GM18909 (cell line): ENCODE measurements at regions not wholly inside any gene's neighbourhood (a gene's known extent, or its start where the extent isn't known, plus 50 kb on each side); places are given as distances from the start of the nearest gene placed in this dataset.
"Not testable (repeated sequence)": the region's sequence is repeated elsewhere in the genome, so short reads cannot be mapped to it uniquely, and the experiment has no call there.

Experiments used
- ATAC-seq: cut with Tn5 transposase; IDR thresholded peaks from one replicate; pipeline ENCODE4 v1.9.1; 2021; ENCODE audit warnings: mild to moderate bottlenecking; ENCODE audit not compliant: unreplicated experiment, poor library complexity

DNA sequence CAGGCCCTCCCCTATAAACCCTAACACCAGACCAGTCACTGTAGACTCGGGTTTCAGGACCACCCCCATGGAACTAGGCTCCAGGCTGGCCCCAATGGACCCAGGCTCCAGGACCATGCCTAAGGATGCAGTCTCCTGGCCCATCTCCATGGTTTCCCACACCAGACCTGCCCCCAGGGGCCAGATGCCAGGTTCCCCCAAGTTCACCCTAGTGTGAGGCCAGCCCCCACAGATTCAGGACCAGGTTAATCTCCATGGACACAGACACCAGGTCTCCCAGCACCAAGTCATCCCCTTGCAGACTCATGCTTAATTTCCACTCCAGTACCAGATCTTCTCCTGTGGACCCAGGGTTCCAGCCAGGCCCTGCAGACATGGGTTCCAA is 103.8 kb upstream of the LANCL2 start:
- ATAC-seq = no peak

DNA sequence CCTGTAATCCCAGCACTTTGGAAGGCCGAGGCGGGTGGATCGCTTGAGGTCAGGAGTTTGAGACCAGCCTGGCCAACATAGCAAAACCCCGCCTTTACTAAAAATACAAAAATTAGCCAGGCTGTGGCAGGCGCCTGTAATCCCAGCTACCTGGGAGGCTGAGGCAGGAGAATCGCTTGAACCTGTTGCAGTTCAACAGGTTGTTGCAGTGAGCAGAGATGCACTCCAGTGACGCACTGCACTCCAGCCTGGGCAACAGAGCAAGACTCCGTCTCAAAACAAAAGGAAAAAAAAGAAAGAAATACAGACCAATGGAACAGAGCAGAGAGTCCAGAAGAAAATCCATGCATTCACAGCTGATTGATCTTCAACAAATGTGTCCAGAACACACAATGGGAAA is 99.8 kb upstream of the LANCL2 start:
- not testable (repeated sequence) for ATAC-seq

DNA sequence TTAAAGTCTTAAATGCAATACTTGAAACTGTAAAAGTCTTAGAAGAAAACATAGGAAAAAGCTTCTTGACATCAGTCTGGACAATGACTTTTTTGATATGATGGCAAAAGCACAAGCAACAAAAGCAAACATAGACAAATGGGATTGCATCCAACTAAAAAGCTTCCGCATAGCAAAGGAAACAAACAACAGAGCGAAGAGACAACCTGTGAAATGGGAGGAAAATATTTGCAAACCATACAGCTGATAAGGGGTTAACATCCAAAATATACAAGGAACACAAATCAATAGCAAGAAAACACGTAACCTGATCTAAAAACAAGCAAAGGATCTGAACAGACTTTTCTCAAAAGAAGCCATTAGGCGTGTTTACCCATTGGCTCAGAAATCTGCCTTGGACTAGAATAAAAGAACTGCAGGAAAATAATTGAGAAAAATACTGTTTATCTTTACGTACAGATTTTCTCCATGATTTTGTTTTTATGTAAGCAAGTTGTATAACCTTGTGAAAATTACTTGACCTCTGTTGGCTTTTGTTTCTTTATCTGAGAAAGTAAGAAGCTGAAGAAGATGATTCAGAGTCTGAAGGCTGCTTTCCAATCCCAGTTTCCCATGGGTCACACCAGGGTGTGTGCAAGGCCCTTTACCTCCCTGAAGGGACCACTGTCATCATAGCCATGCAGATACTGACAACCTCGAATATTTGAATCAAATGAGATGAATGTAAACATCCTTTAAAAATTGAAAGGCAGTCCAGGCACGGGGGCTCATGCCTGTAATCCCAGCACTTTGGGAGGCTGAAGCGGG is 99.1 kb upstream of the LANCL2 start:
- ATAC-seq = no peak

DNA sequence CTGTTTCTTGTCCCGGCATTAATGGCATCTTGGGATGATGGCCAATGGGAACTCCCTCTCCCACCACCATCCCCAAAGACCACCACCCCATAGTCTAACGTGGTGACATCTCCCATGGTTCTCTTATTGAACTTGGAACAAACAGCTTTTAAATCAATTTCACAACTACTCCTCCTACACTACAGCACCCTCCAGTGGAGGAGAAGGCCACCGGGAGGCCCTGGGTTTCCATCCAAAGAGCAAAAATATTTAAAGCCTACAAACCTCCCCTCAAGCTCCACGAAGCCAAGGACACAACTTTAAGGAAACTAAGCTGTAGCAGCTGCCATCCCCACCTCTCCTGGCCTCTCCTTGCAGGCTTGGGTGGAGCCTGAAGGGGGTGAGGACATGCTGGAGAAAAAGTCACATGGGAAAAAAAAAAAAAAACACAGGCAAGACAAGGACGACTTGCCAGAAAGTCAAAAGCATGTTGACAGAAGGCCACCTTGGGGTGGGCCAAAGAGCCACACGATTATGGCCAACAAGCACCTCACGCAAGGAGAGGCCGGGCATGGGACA is 94.0 kb upstream of the LANCL2 start:
- no peak for ATAC-seq

DNA sequence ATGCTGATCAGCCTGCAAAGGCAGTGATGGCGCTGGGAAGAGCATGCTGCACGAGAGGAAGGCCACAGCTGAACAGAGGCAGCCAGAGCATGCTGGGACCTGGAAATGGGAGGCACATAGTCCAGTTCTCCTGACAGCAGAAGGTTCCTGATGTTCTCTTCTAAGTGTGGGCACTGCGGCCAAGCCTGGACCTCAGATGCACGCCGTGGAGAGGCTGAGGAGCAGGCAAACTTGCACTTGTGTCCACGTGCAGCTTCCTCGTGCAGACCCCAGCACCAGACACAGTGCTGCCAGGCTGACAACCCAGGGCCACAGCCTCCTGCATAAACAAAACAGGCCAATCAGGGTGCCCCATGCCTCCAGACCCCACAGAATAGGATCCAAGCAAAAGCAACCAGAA is 93.5 kb upstream of the LANCL2 start:
- ATAC-seq = no peak

DNA sequence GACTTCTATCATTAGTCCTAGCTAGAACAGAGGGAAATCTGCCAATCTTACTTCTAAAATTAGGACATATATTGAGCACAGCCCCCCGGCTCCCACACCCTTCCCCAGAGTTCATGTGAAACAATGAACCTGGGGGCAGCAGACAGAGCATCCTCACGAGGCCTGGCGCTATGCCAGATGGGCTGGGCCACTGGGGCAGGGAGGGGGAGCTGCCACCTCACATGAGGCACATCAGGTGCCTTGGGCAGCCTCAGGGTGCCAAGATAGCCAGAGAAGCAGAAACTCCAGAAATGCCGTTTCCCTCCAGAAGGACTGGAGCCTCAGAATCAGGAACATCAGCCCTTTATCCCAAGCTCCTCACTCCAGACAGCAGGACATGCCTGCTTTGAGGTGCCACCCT is 92.8 kb upstream of the LANCL2 start:
- no peak for ATAC-seq

DNA sequence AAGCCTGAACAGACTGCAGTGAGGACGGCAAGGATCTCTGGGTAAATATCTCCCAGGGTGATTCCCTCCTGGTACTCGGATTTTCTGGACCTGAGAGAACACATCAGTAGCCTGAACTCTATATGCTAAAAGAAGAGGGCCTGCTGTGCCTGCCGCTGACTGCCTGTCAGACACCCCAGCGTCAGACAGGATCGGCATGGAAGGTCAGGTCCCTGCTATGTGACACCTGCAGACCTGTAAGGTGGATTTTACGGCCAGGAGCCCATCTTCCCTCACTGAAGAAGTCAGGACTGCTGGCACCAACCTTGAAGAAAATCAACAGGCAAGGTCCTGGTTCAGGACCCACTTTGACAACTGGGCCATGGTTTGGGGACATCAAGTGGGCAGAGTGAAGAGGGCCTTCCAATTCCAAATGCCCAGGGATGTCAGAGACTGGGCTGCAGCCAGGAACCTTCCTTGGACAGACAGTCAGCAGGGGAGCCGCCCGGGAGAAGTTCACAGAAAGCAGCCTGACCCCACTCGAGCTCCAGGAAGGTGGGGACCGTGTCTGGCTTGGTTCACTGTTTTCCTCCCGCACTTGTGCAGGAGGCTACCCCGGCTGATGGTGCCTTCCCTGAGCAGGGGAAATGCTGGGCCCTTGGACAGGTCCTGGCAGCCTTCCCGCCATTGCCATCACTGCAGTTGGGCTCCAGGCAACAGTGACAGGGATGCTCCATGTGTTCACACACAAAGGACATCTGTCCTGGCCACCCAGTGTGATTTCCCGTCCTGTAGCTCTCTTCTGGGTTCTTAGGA is 91.8 kb upstream of the LANCL2 start:
- no peak for ATAC-seq

DNA sequence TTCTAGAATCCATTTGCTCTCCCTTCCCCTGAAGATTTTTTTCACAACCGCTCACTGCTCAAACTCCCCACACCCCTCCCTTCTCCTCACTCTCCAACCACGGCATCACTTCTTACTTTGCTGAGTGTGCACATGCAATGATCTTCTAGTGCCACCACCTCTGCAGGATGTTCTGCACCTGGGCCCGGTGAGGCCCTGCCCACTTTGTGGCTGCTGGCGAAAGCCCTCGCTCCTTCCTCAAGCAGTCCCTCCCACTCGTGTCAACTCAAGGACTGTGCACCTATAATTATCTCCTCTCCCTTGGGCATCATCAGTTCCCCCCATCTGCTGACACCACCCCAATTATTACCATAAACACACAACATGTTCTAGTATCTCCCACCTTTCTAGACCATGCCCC is 91.0 kb upstream of the LANCL2 start:
- ATAC-seq = no peak

DNA sequence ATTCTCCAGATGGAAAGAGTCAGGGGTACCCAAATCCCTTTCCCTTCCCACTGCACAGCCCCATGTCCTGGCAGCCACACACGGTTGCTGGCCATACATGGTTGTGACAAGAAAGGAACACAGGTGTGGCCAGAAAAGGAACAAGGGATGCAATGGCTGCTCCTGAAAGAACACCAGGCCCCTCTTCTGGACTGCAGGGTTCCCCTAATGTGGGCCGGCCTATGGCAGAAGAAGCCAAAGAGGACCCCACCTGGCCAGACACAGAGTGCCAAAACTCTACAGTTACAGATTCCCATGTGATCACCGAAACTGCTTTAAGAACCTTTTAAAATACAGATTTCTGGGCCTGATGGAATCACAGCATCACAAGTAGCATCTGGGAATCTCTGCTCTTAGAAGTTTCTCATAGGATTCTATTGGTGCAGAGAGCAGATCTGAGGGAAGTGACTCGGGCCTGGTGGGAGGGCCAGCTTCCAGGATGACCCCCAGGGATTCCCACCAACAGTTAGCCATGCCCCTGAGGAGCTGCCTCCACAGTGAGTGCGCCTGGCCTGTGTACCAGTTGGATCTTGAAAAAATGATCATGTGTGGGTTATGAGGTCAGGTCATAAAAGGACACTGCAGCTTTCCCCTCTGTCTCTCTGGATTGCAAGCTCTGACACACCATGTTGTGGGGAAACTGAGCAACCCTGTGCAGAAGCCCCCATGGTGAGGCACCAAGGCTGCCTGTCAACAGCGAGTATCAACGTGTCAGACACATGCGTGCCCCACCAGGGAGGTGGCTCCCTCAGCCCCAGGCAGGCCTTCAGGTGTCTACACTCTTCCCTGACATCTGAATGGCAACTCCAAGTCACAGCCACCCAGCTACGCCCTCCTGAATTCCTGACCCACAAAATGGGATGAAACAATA is 89.6 kb upstream of the LANCL2 start:
- no peak for ATAC-seq

DNA sequence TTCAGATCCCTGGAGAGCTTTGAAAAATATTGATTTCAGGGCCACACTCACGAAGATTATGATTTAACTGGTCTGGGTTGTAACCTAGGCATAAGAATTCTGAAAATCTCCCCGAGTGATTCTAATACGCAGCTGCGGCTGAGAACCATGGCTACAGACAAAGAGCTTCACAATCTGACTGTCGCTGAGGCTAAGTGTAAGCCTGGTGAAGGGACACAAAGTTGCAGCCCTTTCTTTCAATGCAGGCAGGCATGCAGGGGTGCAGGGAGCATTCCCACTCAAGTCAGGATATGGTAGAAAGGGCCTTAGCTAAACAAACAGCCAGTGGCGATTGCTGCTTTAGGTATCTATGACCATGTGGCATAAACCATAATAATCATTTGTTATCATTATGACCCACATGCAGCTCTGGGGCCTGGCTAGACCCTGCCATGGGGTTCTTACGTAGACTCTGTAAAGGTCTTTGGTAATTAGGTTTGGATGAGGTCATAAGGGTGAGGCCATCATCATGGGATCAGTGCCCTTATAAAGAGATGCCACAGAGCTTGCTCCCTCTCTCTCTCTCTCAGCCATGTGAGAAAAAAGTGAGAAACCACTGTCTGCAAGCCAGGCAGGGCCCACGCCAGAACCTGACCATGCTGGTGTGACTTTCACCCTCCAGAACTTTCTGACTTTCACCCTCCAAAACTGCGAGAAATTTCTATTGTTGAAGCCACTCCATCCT is 88.4 kb upstream of the LANCL2 start:
- ATAC-seq = no peak

DNA sequence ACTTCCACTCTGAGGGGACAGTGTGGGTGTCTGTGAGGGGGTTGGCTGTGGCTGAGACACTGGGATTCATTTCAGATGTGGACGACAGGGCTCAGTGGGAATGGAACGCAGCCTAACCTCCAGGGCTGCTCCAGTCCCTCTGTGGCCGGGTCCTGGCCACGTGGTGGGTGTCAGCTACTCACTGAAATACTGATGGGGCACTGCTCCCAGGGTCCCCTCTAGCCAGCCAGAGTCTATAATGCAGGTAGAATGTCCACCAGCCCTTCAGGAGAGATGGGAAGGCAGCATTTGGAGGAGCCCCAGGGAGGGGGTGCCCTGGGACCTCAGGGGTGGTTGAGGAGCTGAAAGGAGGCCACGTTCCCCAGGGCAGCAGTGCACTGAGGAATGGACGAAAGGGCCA is 87.2 kb upstream of the LANCL2 start:
- ATAC-seq = no peak

DNA sequence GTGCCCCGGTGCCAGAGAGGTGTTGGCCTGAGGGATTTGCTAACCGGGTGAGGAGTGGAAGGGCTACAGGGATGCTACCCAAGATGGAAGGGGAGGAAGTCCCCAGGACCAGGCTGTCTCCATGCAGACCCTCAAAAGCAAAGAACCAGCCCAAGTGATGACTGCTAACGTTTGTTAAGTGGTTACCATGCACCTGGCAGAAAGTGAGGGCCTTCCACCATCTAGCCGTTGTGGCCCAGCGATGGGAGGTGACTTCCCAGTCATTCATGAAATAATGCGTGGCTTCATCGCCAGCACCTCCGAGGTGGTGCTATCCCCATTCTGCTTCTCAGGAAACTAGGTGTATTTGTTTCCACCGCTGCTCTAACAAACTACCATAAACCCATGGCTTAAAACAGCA is 86.8 kb upstream of the LANCL2 start:
- no peak for ATAC-seq

DNA sequence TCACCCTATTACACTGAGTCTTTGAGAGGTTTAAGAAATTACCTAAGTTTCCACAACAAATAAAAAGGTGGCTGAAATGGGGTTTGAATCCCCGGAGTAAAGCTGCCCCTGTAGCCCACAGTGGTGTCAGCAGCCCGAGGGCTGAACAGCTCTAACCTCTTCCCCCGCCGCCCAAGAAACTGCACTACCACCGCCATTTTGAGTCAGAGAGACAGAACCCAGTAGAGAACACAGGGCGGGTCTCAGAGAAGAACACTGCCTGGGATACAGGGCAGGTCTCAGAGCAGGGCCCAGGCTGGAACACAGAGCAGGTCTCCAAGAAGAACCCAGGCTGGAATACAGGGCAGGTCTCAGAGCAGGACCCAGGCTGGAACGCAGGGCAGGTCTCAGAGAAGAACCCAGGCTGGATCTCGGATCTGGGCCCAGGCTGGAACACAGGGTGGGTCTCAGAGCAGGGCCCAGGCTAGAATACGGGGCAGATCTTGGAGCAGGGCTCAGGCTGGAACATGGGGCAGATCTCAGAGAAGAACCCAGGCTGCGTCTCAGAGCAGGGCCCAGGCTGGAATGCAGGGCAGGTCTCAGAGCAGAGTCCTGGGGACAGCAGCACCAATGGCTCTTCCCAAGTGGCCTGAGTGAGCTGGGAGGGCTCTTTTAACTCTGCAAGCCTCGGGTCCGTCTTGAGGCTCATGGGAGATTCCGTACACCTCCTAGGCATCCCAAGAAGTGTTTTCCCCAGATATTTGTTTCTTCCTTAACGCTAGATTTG is 85.9 kb upstream of the LANCL2 start:
- ATAC-seq = no peak

DNA sequence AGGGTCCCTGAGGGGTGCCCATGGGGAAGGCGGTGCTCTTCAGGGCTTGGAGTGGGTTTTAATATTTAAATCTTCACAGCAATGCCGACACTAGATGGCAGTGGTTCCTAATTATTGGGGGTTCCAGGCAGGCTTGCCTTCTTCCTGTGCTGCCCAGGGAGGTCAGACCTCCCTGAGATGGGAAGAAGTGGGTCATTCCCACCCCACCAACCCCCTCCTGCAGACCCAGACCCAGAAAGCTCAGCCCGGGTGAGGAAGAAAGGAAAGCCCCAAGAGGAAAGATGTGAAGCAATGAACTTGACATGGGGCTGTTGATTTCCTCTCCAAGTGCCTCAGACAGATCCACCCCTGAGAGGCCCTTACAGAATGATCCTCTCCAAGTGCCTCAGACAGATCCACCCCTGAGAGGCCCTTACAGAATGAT is 85.1 kb upstream of the LANCL2 start:
- ATAC-seq = peak; percentile 91

DNA sequence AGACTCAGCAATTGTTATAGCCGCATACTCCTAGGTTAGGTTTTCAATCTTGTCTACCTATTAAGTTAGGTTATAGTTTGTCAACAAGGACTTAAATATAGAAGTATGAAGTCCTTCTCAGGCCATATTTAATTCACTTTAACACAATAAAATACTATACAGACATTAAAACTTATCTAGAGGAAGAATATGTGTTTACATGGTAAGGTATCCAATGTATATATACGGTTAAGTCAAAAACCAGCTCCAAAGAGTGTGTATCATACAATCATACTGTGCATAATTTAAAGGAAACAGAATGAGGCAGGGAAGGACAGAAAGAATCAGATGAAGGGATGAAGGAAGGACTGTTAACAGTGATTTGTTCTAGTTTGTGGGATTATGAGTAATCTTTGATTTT is 79.5 kb upstream of the LANCL2 start:
- no peak for ATAC-seq

DNA sequence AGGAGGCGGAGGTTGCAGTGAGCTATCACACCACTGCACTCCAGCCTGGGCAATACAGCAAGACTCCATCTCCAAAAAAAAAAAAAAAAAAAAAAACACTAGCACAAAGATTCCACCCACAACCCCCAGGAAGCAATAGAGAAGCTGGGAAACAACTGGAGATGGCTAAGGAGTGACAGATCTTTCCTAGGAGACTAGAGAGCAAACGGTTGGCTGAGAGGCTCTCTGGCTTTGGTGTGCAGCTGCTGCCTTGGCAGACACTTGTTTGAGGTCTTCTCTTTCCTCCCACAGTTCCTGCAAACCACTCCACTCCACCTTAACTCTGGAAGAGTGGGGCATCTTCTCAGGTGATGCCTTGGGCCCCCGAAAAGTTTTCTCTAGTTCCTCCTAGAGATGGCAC is 78.5 kb upstream of the LANCL2 start:
- no peak for ATAC-seq

DNA sequence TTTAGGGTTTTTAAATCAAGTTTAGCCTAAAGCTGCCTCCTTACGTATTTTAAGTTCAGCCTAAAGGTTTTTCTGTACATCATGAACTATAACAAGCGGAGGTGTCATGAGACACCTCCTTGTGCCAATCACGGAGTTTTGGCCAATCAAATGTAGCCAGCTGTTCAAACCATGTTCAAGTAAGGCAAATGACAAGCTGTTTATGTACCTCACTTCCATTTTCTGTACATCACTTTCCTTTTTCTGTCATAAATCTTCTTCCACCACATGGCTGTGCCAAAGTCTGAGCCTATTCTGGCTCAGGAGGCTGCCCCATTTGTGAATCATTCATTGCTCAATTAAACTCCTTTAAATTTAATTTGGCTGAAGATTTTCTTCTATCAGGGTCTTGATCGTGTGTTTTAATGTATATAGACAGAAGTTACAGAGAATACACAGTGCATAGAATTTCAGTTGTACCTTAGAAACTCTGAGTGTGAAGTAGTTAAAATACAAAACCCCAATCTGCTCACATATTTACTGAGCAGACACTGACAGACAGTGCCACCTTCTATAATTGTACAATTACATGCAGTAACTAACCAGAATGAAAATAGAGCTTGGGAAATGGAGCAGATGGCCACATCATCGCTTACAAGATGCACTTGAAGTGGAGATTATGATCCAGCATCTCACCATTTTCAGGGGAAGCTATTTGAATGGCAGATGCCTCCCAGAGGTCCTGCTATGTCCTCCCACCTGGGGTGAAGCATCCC is 76.9 kb upstream of the LANCL2 start:
- ATAC-seq = no peak

DNA sequence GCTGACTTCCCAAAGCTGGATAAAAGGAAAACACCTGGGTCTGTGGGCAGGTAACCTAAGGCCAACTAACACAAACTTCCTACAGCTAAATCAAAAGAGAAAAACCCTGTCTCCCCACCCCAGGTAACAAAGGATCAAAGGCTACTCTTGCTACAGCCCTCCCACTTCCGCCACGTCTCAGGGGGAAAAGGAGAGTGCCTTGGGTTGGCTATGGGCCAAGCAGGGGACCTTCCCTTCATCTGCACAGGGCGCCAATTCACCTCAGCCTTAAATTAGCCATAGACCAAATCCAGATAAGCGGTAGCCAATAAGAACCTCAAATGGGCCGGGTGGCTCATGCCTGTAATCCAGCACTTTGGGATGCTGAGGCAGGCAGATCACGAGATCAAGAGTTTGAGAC is 69.1 kb upstream of the LANCL2 start:
- no peak for ATAC-seq
